ENCODE measurements at regions not wholly inside any gene's neighbourhood (a gene's known extent, or its start where the extent isn't known, plus 50 kb on each side); places are given as distances from the start of the nearest gene placed in this dataset.

DNA sequence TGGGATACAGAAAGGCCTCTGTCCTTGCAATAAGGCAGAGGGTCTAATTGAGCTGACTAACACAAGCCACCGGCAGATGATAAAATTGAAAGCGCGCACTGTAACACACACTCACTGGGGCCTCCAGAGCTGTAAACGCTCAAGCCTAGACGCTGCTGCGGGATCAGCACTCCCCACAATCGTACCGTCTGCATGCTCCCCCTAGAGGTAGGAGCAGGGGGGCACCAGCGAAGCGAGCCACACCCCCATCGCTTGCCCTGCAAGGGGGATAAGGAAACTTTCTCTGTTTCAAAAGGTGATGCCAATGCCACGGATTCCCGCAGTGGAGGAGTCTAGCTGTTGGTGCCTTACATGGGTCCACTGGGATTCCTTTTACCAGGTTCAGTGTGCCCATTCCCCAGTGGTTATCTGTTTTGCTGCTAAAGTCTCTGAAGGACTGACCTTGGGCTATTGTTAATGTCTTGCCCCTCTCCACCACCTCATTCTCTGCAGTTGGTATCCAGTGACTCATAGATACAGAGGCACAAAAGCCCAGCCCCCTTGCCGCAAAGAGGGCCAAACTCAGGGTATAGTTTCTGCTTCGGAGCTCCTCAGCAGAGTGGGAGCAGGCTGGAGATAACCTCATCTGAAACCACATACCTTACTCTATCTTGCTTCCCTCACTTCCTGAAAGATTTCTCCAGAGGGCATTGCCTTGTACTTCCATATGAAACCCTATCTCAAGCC is 139.3 kb upstream of the KBTBD8 start:
- POLR2A ChIA-PET (ENCODE audit: low non-redundant PET), result no interaction called here
- no TSS peak for BruUV-seq (replicated peaks)
- TF ChIP-seq, protein P1, sequence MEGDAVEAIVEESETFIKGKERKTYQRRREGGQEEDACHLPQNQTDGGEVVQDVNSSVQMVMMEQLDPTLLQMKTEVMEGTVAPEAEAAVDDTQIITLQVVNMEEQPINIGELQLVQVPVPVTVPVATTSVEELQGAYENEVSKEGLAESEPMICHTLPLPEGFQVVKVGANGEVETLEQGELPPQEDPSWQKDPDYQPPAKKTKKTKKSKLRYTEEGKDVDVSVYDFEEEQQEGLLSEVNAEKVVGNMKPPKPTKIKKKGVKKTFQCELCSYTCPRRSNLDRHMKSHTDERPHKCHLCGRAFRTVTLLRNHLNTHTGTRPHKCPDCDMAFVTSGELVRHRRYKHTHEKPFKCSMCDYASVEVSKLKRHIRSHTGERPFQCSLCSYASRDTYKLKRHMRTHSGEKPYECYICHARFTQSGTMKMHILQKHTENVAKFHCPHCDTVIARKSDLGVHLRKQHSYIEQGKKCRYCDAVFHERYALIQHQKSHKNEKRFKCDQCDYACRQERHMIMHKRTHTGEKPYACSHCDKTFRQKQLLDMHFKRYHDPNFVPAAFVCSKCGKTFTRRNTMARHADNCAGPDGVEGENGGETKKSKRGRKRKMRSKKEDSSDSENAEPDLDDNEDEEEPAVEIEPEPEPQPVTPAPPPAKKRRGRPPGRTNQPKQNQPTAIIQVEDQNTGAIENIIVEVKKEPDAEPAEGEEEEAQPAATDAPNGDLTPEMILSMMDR (conservative IDR thresholded peaks at IDR 0.05; ENCODE audit: low read depth, low read length), result 0 out of 2 replicates have a peak, but pooled peaks have one; percentile 32
- TF ChIP-seq EZH2 (IDR thresholded peaks at IDR 0.05; ENCODE audit: borderline replicate concordance, low read depth, low read length, poor library complexity, severe bottlenecking), result no peak
- CTCF ChIA-PET, result no interaction called here
- Histone ChIP-seq H3K27ac (ENCODE audit: low read depth, low read length, poor library complexity, severe bottlenecking) (no peak overlapping the region), H3K4me3 (ENCODE audit: low read depth, low read length, poor library complexity, severe bottlenecking) (no peak overlapping the region), H3K9me3 (ENCODE audit: low read depth, low read length, poor library complexity, severe bottlenecking) (no peaks in the 10 kb centered on the region), H3K4me1 (ENCODE audit: insufficient read depth, low read length, poor library complexity, severe bottlenecking) (no peaks in the 10 kb centered on the region), H3K27me3 (replicated peaks; ENCODE audit: insufficient read depth, low read depth, low read length, poor library complexity) (no peaks in the 10 kb centered on the region), H3K36me3 (ENCODE audit: insufficient read depth, low read length, poor library complexity, severe bottlenecking) (no peaks in the 10 kb centered on the region)
- intact Hi-C loops (cut with micrococcal nuclease; ENCODE audit: unreplicated experiment), result no loop called here
- peak; percentile 0 for DNase-seq (ENCODE audit: low spot score)

DNA sequence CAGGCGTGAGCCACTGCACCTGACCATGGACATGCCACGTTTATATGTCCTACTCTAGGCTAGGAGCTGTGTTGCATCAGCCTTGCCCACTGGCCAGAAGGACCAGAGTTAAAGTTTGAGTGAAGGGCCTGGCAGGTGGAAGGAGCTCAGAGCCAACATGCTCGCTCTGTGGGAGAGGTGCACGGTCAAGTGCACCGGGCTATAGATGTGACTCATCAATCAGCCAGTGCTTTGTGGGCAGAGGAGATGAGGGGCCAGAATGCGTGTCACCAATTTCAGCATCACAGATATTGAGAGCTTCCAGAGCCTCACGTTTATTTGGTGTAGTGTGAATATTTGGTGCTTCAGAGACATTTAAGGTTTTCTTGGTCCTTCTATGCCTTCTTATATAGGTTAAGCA is 137.3 kb upstream of the KBTBD8 start:
- Histone ChIP-seq H3K9me3 (ENCODE audit: low read depth, low read length, poor library complexity, severe bottlenecking) (no peaks in the 10 kb centered on the region), H3K36me3 (ENCODE audit: insufficient read depth, low read length, poor library complexity, severe bottlenecking) (no peaks in the 10 kb centered on the region)
- CTCF ChIA-PET, result no interaction called here

GRCh38 chr3:66863205-66864111 is 134.6 kb upstream of the KBTBD8 start:
- Histone ChIP-seq H3K36me3 (ENCODE audit: insufficient read depth, low read length, poor library complexity, severe bottlenecking) (no peaks in the 10 kb centered on the region), H3K27me3 (replicated peaks; ENCODE audit: insufficient read depth, low read depth, low read length, poor library complexity) (no peaks in the 10 kb centered on the region), H3K4me3 (ENCODE audit: low read depth, low read length, poor library complexity, severe bottlenecking) (no peak overlapping the region), H3K27ac (ENCODE audit: low read depth, low read length, poor library complexity, severe bottlenecking) (no peak overlapping the region), H3K4me1 (ENCODE audit: insufficient read depth, low read length, poor library complexity, severe bottlenecking) (no peaks in the 10 kb centered on the region), H3K9me3 (ENCODE audit: low read depth, low read length, poor library complexity, severe bottlenecking) (no peaks in the 10 kb centered on the region)
- ChIA-PET POLR2A (ENCODE audit: low non-redundant PET) (no interaction called here), CTCF (no interaction called here)
- no peak for DNase-seq (ENCODE audit: low spot score)
- intact Hi-C loops (cut with micrococcal nuclease; ENCODE audit: unreplicated experiment), result no loop called here
- no peak for TF ChIP-seq EZH2 (IDR thresholded peaks at IDR 0.05; ENCODE audit: borderline replicate concordance, low read depth, low read length, poor library complexity, severe bottlenecking)
- TF ChIP-seq, protein P1 (conservative IDR thresholded peaks at IDR 0.05; ENCODE audit: low read depth, low read length), result no peak
- BruUV-seq (replicated peaks), result no TSS peak

More for the DNA sequence above, 137.3 kb upstream of the KBTBD8 start:
- TF ChIP-seq, protein P1 (conservative IDR thresholded peaks at IDR 0.05; ENCODE audit: low read depth, low read length), result no peak
- no peak for TF ChIP-seq EZH2 (IDR thresholded peaks at IDR 0.05; ENCODE audit: borderline replicate concordance, low read depth, low read length, poor library complexity, severe bottlenecking)
- POLR2A ChIA-PET (ENCODE audit: low non-redundant PET), result no interaction called here
- no TSS peak for BruUV-seq (replicated peaks)
- Histone ChIP-seq H3K27ac (ENCODE audit: low read depth, low read length, poor library complexity, severe bottlenecking) (no peak overlapping the region), H3K4me3 (ENCODE audit: low read depth, low read length, poor library complexity, severe bottlenecking) (no peak overlapping the region), H3K4me1 (ENCODE audit: insufficient read depth, low read length, poor library complexity, severe bottlenecking) (no peaks in the 10 kb centered on the region), H3K27me3 (replicated peaks; ENCODE audit: insufficient read depth, low read depth, low read length, poor library complexity) (no peaks in the 10 kb centered on the region)
- DNase-seq (ENCODE audit: low spot score), result no peak
- intact Hi-C loops (cut with micrococcal nuclease; ENCODE audit: unreplicated experiment), result no loop called here
